Suppressor macrophage (primary cell): ENCODE measurements at regions not wholly inside any gene's neighbourhood (a gene's known extent, or its start where the extent isn't known, plus 50 kb on each side); places are given as distances from the start of the nearest gene placed in this dataset.

Source experiments
- DNase-seq, 4 experiments: peaks; one replicate each; pipeline ENCODE4 v3.0.0-alpha.2; 2020 to 2022

- no peak for DNase-seq
Observed at GRCh38 chr10:128281861-128282260, 155.6 kb upstream of the MKI67 start.

DNA sequence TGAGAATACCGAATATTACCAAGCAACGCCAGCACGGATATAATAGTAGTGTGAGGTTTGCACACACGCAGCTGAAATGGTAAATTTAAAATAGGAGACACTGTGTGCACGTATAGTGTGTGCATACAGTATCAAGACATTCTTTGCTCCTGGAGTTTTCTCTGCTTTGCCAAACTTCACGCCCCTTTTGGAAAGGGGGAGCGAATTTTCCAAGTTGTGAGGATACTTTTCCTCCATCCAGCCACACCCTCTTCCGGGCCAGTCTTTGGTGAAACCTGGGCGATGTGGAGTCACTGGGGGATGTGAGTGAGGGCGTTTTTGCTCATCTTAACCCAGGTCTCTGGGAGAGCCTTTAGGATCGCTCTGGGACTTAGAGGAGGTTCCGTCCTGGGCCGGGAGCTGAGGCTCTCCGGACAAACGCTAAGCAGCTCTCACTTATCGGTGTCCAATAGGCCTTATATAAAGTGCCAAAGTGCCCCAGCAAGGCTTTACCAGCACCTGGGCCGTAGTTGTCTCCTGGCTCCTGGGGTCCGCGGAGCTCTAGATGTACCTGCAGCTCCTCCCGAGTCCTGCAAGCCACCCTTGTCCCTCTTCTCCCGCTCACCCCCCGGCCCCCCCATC lies 160.0 kb upstream of the MKI67 start:
- no peak for DNase-seq

- DNase-seq = no peak
Observed at GRCh38 chr10:128286762-128287500, 160.7 kb upstream of the MKI67 start.

DNA sequence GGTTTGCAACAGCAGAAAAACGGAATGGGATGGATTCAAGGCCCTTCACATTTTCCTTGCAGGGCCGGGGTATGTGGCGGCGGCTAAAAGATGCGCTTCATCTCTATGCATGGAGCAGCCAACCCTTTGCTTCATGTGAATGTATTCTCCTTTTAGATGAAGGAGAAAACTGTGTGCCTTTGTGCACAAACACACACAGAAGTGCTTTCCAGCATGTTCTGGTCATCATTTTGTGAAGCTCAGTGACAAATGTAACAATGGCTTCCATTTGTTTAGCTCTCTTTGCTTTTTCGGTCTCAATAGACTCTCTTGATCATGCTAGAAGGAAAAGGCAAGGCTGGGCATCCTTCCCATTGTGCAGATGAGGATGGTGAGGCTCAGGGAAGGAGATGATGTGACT lies 161.7 kb upstream of the MKI67 start:
- no peak for DNase-seq

GRCh38 chr10:128289621-128290020 lies 163.4 kb upstream of the MKI67 start:
- DNase-seq = no peak

GRCh38 chr10:128295003-128295402 lies 168.8 kb upstream of the MKI67 start:
- DNase-seq = no peak

DNA sequence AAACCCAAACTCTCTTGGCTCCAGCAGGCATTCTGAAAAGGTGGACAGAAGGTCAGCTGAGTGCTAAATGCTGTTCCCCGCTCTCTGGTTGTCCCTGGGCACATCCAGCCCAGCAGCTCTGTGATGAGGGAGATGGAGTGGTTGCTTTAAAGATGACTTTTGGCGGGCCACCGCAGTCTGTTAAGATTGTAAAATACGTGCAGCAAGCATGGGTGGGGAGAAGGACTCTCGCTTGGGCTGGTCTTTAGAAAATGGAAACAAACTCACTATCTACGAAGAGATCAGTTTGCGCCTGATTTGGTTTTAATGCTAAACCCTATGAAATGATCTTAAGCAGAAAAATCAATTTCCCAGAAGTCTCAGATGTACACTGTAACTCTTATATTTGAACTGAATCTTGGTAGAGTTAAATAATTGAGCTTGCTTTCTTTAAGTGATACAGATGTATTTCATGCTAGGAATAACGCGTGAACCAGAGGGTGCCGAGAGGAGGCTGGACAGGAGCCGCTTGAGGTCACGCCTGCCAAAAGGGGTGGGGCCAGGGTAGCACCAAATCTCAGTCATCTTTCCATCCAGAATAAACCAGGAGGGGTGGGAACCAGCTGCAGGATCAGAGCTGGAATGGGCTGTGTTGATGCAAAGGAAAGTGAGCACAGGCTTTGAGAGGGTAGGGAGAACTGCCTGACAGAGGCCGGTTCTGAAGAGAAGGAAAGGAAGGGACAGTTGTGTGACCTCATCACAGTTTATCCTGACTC lies 170.2 kb upstream of the MKI67 start:
- DNase-seq = no peak

- DNase-seq = no peak
Observed at GRCh38 chr10:128297709-128298378, 171.6 kb upstream of the MKI67 start.

- DNase-seq = no peak
Observed at GRCh38 chr10:128298587-128298986, 172.4 kb upstream of the MKI67 start.

DNA sequence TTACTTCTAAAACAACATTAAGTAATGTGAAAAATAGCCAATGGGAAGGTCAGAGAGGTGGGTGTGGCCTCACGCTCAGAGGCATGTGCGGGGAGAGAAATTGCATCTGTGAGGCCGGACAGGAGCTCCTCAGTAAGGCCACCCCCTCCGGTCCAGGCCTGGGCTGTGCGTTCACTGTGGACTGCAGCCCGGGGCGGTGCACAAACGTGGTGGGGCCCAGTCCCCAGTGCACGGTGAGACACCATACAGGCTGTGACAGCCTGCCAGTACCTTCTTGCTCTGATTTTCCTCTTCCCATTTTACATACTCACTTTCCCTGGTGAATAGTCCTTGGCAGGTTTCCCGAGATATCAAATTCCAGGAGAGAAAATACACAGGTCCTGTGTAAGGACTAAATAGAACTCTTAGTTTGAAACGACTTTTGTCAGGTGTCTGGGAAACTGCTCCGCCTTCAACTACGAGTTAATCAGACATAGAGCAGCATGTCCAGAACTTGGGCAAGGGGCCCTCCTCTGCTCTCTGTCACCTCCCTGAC lies 174.1 kb upstream of the MKI67 start:
- no peak for DNase-seq

DNA sequence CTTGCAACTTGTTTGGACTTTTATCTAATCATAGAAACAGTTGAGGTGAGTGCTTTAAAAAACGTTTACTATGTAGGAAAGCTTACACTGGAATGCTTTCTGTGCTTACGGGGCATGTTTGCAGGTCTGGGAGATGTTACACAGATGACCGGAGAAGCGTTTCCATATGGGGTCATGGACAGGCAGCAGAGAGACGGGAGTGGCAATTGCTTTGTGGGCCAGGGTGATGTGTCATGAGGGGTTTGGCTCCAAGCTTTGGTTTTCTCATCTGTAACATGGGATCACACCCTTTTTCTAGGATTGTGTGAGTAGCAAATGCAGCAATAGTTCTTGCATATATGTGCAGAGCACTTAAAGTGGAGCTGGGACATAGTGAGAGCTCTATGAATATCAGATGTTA lies 174.8 kb upstream of the MKI67 start:
- DNase-seq = no peak

DNA sequence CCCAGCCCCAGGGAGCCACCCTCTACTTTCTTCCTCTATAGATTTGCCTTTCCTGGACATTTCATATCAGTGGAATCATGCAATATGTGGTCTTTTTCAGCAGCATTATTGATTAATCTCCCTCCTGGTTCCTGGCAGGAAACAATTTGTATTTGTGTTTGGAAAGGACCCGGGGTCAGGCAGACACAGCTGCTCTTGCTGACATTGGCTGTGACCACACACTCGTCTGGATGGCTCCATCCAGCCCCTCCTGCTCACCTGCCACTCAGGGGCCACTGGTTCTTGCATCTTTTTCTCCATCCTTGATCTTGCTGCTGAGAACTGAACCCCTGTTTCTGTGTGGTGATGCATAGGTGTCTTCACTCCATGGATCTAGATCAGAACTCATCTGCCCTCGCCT lies 176.6 kb upstream of the MKI67 start:
- no peak for DNase-seq

GRCh38 chr10:128304271-128304670 lies 178.0 kb upstream of the MKI67 start:
- DNase-seq = no peak

GRCh38 chr10:128305601-128306345 lies 179.6 kb upstream of the MKI67 start:
- DNase-seq = no peak

DNA sequence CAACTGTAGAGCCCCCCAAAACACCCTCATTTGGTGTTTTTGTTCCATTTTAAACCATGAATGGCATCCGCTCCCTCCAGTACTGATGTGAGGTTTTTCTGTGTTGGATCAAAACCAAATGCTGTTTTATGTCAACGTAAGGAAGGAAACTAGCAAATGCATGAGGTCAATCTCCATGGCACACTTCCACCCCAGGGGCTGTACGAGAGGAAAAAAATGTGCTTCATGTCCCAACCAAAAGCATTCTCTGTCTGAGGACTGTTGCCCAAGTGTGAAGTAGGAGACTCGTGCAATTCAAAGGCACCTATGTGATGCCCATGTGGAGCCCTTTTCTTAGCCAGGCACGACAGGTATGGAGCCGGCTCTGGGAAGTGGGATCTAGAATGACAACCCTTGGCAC lies 180.3 kb upstream of the MKI67 start:
- DNase-seq = no peak

DNA sequence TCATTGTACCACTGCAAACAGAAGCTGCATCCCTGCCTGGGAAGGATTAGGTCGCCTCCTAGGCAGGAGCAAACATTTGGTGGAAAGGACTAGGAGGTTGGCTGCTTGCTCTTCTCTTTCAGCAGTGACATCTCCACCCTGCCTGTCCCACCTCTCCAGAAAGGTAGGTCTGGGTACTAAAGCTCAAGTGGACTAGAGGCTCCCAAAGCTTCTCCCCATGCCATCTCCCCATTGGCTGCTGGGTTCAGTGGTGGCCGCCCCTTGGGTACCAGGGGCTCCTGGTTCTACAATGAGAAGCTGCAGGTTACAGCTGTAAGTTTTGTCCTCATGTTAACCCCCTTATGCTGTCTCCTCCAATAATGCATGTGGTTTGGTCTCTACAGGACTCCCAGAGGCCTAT lies 180.7 kb upstream of the MKI67 start:
- no peak for DNase-seq

DNA sequence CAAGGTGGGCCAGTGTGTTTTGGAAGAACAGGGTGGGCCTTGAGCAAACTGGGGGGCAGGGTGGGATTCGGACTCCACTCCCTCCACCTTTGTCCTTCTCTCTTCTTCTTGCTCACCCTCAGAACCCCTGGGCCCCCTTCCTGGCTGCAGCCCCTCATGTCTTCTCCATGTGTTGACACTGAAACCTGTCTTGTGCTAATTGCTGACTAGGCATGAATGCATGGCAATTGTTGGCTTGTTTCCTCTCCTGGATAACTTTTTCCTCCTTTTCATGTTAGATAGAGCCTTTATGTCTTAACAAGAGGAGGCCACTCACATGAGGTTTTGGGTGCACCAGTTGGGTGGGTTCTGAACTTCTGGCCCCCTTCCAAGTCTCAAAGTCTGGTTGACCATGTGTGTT lies 181.6 kb upstream of the MKI67 start:
- DNase-seq = no peak

GRCh38 chr10:128310971-128311658 lies 184.9 kb upstream of the MKI67 start:
- DNase-seq = no peak

DNA sequence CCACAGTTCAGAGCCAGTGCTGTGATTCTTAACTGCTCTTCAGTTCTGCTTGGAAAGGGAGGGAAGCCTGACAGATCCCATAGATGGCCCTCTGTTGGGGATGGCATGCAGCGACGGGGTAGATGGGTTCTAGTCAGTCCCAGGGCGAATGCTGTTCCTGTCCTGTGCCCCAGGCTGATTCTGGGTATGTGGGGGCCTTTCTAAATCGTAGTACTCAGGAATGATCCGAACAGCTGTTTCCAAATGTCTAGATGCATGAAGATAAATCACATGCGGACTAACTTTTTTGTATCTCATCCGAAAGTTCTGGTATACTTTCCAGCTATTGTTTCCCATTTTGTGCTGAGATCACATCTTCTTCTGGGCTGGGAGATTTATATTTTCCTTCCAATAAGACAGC lies 186.0 kb upstream of the MKI67 start:
- DNase-seq = no peak

DNA sequence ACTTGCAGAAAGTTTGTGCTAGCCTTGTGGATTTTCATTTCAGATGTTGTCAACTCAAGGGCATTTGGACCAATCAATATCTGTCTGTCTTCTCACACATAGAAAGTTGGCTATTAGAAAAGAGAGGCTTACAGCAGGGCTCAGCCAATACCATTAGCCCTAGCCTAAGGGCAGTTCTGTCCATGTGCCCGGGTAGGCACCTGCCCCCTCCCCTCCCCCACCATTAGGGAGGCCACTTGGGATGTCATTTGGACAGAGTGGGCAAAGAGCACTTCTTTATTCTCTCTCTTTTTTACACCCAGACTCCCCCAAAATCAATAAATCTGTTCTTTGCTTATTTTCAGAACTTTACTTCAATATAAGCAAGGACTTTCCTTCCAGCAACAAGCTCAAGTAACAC lies 188.5 kb upstream of the MKI67 start:
- DNase-seq = no peak

- DNase-seq = no peak
Observed at GRCh38 chr10:128316121-128316726, 190.0 kb upstream of the MKI67 start.
